ENCODE measurements at regions not wholly inside any gene's neighbourhood (a gene's known extent, or its start where the extent isn't known, plus 50 kb on each side); places are given as distances from the start of the nearest gene placed in this dataset.

DNA sequence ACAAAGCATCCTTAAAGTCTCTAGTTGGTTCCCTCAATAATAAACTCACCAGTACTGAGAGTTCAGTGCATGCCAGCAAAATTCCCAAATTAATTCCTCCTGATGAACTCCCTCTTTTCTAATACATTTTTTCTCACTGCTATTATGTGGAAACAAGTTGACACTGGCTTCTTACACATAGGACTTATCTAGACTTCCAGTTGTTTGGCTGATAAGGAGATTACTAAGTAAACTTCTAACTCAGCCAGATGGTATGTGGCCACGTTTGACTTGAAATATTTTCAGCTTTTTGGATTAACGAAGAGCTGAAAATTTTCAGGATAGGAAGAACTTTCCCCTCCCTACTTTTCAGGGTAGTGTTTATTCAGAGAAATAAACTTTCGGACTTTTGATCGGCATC, 1154.2 kb upstream of the TENM4 start:
- TF ChIP-seq CTCF (conservative IDR thresholded peaks at IDR 0.05 in 1 of 2, IDR thresholded peaks at IDR 0.05 in 1 of 2; ENCODE audit: extremely low read depth in 1 of 2, insufficient read depth in 1 of 2, low read depth in 1 of 2, low read length in 2 of 2), result no peak
- no peak for TF ChIP-seq EZH2 (IDR thresholded peaks at IDR 0.05; ENCODE audit: borderline replicate concordance, low read length)

Data from mammary epithelial cell (primary cell).